8988T (cell line): ENCODE measurements at regions not wholly inside any gene's neighbourhood (a gene's known extent, or its start where the extent isn't known, plus 50 kb on each side); places are given as distances from the start of the nearest gene placed in this dataset.

ENCODE experiments used
- DNase-seq: peaks from one replicate; pipeline ENCODE4 v3.0.0; 2011

- no peak for DNase-seq
These were observed 94.3 kb downstream of the IRX2 start for GRCh38 chr5:2657151-2657550.

- DNase-seq, result no peak
These were observed 95.3 kb downstream of the IRX2 start for GRCh38 chr5:2656206-2656605.

GRCh38 chr5:2653991-2654390, 97.5 kb downstream of the IRX2 start:
- no peak for DNase-seq

- no peak for DNase-seq
These were observed 100.4 kb downstream of the IRX2 start for GRCh38 chr5:2651116-2651515.

- no peak for DNase-seq
These were observed 108.7 kb downstream of the IRX2 start for GRCh38 chr5:2642684-2643345.

DNA sequence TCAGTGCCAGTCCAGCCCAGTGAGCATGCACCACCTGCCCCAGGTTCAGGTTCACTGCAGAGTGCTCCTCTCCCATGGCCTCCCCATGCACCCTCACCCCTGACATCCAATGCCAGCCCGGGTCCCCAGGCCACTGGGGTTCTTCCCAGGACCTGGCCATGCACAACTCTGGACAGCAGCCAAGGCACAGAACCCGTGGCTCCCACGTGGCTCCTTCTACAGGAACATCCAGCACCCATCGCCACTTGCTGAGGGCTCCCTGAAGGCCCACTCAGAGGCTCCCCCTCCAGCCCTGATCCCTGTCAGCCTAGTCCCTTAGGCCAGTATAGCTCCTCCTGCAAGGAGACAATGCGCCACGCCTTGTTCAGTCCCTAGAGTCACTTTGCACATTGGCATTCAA, 110.8 kb downstream of the IRX2 start:
- no peak for DNase-seq

DNA sequence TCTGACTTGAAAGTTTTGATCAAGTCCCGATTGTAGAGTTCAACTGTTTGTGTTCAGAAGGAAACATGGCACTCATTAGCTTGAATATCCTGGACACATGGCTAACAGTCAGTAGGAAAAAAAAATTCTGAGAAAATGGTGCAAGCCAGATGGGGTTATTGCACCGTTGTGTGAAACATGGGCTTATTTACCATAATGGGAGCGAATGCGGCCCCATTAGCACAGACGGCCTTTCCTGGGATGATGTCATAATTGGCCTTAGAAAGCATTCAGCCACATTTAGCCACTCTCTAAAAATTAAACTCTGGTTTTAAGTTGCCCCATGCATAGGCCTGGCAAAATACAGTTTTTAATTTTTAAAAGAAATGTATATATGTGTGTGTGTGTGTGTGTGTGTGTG, 112.1 kb downstream of the IRX2 start:
- no peak for DNase-seq

DNA sequence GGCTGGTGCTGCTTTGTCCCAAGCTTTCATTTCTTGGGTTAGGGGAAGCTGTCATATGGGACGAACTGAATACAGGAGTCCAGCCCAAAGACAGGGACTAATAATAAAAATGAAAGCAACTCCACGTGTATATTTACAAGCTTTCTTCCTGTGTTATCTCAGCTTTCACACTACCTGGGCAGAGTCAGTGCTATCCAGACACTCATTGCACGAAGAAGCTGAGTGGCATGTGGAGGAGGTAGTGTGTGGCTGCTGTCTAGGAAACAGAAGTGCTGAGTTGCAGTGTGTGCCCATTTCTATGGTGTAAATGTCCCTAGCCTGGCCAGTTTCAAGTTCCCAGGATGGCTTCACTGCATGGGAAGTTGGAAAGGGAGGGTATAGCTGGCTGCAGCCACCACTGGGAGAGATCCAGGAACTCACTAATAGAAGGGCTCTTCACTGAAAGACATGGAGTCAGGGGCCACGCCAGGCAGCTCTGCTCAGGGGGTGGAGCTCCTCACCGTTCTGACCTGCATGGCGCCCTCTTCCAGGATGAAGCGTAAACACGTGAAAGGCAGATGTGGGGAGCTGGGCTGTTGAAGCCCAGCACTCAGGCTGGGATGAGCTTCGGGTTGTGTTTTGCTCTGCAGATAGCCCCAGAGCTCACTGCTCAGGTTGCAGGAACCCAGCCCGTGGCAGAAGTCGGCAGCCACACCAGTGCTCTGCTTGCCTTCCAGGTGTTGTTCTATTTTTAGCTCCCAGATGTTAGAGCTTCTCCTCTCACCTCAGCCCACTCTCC, 116.9 kb downstream of the IRX2 start:
- DNase-seq, result no peak

GRCh38 chr5:2633992-2634391, 117.5 kb downstream of the IRX2 start:
- DNase-seq, result no peak

DNA sequence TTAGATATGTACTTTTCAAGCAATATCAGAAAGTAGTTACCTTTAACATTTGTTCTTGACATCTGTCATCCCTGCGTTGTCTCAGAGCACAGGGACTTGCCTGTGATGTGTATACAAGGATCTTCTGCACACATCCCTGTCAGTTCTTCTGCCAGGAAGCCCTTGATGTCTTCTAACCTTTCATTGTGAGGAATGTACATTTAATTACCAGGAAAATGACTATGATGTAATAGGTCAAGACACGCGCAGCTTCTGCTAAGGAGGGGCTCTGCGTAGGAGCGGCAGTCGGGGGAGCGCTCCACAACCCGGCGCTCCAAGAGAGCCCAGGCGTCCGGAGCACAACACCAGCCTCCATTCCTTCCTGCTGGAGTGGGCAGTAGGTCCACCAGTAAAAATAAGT, 119.7 kb downstream of the IRX2 start:
- DNase-seq, result no peak

DNA sequence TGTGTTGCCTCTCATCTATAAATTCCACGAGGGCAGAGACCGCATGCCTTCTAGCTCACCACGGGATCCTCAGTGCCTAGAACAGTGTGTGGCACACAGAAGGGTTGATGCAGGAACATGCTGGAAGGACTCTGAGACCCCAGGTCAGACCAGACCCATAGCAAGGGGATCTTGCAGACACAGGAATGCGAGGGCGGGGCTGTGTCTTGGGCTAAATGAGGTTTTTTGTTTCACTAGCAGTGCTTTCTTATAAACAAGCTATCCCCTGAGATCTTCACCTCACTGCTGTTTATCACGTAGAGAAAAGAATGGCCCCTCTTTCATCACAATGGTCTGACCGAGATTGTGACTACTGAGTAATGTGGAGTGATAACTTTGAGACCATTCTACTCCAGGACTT, 122.4 kb downstream of the IRX2 start:
- DNase-seq, result no peak

- no peak for DNase-seq
These were observed 123.6 kb downstream of the IRX2 start for GRCh38 chr5:2627867-2628266.

- DNase-seq, result no peak
These were observed 124.9 kb downstream of the IRX2 start for GRCh38 chr5:2626572-2626971.

DNA sequence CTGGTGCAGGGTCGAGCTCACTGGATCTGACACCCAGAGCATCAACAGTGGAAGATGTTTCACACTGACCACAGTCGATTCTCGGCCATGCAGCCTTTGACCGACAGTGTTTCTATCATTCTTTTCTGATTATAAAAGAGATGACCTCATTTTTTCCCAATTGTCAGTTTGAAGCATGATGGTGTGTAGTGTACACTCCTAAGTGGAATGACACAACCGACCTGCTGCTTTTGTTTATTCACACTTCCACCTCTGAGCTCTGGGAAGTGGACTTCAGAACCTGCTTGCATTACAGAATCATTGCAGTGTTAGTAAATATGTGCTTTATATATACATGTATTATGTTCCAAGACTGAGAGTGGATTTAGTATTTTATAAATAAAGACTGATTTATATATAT, 128.6 kb downstream of the IRX2 start:
- no peak for DNase-seq

- no peak for DNase-seq
These were observed 129.8 kb downstream of the IRX2 start for GRCh38 chr5:2621631-2622030.

DNA sequence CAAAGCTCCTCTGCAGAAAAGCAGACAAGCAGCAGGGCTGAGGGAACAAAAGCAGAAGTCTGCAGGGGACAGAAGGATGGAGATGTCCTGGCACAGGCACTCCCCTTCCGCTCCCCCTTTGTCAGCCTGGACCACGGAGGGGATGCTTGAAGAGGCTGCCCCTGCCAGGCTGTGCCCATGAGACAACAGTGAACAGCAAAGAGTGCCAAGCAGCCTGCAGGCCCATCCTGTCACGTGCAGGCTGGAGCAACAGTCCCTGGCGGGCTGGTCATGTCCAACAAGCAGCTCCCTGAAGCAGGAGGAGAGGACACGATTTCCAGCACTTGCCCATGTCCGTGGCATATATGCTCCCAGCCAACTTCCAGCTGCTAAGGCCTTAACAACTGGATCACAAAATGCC, 132.3 kb downstream of the IRX2 start:
- no peak for DNase-seq

DNA sequence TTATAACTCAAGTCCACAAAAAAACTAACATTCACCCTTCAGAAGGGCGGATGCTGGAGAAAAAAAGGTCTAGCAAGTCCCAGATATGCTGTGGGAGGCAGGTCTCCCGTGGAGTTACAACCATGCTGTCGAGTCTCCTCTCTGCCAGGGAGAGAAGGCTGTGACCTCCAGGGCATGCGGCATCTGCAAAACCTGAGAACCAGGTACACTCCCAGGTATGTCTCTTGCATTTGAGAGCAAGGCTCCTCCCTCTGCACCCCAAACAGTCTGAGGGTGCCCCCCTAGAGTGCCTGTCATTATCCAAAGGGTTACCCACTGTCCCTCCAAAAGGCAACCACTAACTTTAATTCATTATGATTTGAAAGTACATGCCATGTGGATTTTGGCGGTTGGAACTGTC, 134.0 kb downstream of the IRX2 start:
- DNase-seq, result no peak

DNA sequence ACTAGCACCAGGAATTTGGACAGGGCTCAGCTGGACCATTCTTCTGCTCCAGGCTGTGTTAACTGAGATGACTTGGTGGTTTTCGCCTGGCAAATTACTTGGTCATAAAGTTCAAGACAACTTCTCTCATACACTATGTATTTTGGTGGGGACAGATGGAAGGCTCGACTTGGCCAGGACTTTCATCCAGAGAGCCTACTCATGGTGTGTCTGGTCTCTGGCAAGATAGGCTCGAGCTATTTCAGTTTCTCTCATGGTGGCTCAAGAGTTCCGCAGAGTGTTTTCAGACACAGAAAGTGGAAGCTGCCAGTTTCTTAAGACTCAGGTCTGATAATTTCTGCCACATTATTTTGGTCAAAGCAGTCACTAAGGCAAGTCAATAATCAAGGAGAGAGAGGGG, 135.6 kb downstream of the IRX2 start:
- DNase-seq, result no peak

DNA sequence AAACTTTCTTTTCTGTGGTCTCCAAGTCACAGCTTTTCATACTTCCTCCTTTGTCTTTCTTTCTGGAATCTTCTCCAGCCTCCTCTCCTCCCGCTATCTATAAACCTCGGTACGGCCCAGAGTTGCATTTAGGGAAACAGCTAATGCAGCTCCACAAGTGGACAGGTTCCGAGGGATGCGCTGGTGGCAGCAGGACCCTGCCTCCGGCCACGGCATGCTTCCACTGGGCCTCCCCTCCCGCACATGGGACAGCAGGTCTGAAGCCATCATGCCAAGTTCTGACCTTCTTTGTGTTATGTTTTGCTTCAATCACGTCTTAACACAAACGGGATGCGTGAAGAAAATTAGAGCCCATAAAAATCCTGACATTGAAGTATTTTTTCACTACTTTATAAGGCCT, 136.9 kb downstream of the IRX2 start:
- no peak for DNase-seq

- DNase-seq, result no peak
These were observed 139.8 kb downstream of the IRX2 start for GRCh38 chr5:2611659-2612058.

DNA sequence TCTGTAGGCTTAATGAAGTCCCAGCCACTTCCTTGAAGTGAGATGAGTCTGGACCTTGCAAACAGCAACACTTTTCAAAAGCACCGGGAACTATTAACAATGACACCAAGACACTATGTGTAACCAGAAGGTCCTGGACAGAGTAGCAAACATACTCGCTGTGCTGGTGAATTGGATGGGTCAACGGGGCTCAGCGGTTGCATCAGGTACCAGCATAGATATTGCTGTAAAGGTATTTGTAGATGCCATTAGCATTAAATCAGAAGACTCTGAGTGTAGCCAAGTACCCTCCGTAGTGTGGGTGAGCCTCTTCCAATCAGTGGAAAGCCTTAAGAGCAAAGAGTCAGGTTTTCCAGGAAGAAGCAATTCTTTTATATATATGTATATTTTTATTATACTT, 140.5 kb downstream of the IRX2 start:
- DNase-seq, result no peak

DNA sequence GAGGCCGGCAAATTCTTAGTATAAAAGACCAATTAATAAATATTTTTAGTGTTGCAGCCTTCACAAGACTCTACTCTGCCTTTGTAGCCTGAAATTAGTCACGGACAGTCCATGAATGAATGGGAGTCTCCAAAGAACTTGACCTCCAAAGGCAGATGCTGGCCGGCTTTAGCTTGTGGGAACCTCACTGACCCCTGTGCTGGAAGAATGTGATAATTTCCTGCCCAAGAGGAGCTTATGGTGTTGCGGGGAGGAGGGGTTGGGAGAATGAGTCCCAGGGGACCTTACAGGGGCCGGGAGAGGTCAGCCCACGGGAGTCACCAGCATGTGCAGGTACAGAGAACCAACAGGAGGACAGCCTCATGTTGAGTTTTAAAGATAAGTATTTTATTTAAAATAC, 143.1 kb downstream of the IRX2 start:
- DNase-seq, result no peak

DNA sequence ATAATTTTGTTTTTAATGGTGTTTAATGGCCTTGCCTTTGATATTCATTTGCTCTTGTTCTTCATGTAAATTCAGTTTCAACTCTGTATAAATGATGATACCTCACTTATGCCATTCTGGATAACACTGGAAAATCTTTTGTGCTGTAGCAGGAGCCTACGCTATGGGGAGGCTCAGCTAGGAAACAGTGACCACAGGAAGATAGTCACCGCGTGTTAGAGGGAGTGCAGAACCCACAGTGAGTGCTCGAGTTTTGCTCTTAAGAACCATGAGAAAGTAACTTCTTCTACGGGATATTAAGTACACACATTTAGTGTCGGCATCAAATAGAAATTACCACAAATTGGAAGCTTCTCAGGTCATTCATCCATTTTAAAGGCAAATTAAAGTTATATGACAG, 143.9 kb downstream of the IRX2 start:
- no peak for DNase-seq

GRCh38 chr5:2603272-2603575, 148.3 kb downstream of the IRX2 start:
- DNase-seq, result no peak
